NCI-H69 (cell line): ENCODE measurements at regions not wholly inside any gene's neighbourhood (a gene's known extent, or its start where the extent isn't known, plus 50 kb on each side); places are given as distances from the start of the nearest gene placed in this dataset.
"Not testable (repeated sequence)": the region's sequence is repeated elsewhere in the genome, so short reads cannot be mapped to it uniquely, and the experiment has no call there.

Experiments used
- DNase-seq: peaks from one replicate; lab custom pipeline; 2025; lab: John Stamatoyannopoulos, UW

DNA sequence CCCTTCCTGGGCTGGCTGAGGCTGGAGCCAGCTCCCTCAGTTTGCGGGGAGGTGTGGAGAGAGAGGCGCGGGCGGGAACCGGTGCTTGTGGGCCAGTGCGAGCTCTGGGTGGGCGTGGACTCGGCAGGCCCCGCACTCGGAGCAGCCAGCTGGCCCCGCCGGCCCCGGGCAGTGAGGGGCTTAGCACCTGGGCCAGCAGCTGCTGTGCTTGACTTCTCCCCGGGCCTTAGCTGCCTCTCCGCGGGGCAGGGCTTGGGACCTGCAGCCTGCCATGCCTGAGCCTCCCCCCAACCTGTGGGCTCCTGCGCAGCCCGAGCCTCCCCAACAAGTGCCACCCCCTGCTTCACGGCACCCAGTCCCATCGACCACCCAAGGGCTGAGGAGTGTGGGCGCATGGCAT lies 81.6 kb upstream of the CCNG1 start:
- DNase-seq = not testable (repeated sequence)

DNA sequence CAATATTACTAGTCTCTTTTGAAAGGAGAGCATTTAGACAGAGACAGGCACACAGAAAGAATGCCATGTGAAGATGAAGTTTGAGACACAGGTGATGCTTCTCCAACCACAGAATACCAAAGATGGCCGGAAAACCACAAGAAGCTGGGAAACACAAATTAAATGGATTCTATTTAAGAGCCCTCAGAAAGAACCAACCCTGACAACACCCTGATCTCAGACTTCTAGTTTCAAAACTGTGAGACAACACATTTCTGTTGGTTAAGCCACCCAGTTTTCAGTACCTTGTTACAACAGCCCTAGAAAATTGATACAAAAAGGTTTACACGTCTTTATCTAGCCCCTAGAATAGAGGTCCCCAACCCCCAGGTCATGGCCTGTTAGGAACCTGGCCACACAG lies 79.8 kb upstream of the CCNG1 start:
- DNase-seq = no peak

DNA sequence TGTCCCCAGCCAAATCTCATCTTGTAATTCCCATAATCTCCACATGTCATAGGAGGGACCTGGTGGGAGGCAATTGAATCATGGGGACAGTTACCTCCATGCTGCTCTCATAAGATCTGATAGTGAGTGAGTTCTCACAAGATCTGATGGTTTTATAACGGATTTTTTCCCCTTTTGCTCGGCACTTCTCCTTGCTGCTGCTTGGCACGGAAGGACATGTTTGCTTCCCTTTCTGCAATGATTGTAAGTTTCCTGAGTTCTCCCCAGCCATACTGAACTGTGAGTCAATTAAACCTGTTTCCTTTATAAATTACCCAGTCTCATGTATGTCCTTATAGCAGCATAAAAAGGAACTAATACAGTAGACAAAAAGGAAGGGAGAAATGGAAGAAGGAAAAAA lies 76.7 kb upstream of the CCNG1 start:
- DNase-seq = no peak

DNA sequence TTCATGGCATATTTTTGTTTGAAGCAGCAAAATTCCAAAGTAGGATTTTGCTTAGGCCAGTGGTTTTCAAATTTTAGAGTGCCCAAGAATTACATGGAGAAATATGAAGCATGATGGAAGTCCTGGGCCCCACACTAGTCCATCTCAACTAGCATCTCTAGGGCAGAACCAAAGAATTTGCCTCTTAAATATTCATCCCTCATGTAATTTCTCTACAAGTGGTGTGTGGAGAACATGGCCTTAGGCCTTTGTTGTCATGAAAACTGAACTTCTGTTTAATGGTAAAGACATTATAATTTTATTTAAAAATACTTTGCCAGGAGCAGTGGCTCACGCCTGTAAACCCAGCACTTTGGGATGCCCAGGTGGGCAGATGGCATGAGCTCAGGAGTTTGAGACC lies 75.9 kb upstream of the CCNG1 start:
- DNase-seq = no peak

DNA sequence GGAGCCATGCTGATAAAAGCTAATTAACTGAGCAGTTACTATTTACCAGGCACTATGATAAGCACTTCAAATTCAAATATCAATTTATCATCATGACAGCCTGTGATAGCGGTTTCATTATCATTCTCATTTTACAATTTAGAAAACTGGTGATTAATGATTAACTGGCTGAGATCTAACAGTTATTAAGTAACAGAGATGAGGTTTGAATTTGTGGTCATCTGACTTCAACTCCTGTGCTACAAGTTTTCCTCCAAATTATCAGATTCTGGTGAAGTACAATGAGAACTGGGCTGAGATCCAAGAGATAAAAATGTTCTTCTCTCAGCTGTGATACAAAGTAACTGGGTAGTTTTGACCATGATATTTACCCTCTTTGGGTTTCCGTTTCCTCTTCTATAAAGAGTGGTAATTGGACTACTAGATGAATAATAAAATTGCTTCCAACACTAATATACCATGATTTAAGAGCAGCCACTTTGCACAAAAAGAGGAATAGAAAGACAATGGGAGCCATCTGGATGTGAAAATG lies 74.5 kb upstream of the CCNG1 start:
- DNase-seq = peak; percentile 27

DNA sequence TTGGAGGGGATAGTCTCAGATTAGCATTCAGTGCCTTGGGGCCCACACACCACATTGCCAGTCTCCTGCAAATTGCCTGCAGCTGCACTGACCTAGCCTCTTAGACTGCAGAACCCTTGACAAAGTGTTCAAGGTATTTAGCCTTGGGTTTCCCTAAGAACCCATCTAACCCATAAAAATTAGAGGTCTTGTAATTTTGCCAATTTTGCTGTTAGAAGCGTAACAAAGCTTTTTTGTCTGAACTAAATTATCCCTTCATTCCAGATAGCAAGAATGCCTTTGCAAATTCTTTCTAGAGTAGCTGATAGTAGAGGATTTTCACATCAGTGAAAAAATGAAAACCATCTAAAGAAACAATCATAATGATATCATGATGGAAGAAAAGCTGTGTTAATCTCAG lies 74.0 kb upstream of the CCNG1 start:
- no peak for DNase-seq

DNA sequence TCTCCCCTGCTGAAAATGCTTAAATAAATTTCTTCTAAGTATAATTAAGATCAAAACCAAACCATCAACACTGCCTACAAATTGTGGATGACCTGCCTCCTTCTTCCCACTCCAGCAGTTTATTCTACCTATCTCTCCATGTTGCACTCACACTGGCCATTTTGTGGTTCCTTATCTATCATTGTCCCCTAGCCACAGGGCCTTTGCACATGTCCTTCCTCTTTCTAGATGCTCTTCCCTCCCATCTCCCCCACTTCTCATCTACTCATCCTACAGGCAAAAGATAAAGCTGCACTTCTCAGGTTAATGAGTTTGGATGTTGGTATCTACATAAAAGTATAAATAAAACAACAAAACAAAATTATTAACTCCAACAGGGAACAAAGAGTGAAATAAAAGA lies 70.6 kb upstream of the CCNG1 start:
- DNase-seq = no peak

DNA sequence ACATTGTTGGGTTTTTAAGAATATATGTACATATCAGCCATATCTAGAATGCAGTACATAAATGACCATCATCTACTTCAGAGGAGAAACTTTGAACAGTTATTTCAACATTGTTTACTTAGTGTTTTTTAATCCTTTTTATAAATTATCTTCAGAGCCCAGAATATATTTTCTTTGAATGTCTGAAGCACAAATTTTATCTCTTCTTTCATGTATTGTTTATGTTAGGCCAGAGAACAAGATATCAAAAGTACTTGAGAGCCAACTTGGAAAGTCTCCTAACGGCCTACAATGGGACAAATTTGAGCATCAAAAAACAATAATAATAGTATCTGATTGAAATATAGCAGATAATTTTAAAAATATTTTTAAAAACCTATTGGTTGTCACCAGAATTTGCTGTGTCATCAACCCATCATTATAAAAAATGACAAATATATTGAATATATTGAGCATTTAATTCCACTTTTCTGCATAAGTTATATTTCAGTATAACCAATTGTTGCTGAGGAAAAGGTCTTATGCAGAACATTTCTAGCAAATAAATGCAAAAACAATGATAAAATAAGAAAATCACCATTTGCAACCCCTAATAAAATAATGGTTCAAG lies 67.5 kb upstream of the CCNG1 start:
- DNase-seq = no peak

DNA sequence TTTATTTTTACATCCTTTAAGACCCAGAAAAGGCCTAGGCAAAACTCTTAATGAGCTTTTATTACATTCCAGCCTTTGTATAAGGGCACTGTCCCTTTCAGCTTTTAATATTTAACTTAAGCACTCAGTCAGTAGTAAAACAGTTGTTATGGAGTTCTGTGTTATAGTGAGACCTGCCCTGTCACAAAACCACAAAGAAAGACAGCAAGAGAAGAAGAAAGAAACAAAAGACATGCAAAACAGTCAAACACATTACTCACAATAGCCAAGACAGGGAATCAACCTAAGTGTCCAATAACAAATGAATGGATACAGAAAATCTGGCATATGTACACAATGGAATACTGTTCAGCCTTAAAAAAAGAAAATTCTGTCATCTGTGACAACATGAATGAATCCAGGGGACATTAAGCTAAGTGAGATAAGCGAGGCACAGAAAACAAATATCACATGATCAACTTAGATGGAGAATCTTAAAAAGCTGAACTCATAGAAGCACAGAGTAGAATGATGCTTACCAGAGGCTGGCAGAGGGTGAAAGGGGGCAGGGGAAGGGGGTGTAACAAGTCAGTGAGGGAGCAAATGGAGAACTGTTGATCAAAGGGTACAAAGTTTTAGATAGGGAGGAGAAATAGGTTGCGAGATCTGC lies 63.8 kb upstream of the CCNG1 start:
- DNase-seq = no peak

DNA sequence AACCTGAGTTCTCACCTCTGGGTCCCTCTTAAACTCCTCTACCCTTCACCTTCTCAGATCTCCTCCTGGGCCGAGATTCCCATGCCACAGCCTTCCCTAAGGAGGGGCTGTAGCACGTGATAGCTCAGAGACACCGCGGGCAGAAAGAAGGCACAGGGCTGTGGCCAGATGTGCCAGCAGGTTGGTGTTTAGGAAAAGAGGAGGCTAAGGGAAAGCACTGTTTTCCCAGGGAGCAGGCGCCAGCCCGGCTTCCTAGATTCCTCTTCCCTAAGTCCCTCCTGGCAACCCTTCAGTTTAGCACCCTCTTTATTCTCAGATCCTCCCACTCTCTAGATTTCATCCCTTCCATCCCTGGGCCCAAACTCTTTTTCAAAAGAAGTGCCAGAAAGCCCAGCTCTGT lies 59.4 kb upstream of the CCNG1 start:
- DNase-seq = no peak

DNA sequence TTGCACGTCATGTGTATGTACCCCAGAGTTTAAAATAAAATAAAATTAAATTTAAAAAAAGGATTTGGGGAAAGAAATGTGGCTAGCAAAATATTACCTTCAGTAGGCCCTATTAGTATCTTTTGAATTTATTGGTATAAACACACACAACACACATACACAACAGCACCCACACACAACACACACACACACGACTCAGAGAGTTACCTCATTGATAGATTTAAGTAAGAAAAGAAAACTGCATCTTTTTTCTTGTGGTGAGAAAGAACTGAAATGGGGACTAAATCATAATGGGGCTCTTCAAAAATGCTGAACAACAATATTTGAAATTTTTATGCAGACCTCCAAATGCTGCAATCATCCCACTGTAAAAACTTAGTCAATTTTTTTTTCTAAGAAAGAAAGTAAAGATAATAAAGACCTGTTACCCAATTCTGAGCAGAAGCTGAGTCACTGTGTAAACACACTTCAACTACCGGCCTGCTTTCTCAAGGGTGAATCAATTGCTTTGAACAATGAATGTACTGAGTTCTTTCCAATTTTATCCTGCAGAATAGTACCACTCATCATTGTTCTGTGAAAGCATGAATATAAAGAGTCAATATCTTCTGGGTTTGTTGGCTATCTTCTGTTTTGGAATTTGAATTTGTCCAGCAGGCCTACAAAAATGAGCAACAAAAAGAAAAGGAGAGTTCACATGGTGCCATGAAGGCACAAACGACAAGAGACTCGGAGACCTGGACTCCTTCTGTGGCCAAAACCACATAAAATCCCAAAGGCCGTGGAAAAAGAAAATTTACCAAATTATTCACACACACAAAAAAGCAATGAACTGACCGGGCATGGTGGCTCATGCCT lies 57.9 kb upstream of the CCNG1 start:
- DNase-seq = peak; percentile 29

DNA sequence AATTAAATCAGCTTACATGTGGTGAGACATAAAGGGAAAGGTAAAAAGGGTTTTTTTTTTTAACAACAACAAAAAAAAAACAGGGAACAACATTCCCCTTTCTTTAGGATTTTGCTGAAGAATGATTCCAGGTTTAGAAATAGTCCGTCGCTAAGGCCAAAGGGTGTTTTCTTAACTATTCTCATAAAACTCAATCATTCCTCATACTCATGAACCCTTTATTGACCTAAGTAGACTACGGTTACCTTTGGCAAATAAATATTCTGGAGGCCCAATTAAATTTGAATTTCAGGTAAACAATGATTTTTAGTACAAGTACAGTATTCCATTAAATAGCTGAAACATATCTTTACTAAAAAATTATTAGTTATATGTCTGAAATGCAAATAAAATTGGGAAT lies 55.6 kb upstream of the CCNG1 start:
- DNase-seq = no peak

DNA sequence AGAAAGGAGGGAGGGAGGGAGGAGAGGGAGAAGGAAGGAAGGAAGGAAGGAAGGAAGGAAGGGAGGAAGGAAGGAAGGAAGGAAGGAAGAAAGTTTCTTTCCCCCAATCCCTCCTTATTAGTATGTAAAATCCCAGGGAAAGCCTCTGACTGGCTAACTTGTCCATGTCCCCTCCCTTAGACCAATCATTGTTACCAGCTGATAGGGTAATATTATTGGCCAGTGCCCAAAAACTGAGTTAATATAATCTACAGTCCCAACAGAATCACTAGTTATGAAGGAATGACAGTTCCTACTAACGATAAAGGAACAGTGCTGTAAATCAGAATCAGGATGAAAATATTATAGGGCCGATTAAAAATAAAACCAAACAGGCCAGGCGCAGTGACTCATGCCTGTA lies 53.6 kb upstream of the CCNG1 start:
- DNase-seq = no peak

DNA sequence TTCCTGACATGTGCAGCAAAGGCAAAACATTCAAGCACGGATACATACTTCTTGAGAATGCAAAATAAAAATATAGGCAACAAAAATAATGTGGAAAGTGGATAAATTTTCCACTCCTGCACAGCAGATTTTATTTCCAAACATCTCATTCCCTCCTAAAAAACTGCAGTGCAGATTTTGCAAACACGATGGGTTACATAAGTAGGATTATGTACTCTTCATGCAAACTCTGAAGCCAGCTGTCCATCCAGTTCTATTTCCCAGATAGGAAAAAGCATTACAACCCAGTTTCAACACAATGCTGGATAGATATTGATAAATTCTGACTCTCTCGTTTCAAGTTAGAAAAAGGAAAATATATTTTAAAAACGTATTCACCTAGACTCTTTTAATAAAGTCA lies 52.7 kb upstream of the CCNG1 start:
- no peak for DNase-seq

DNA sequence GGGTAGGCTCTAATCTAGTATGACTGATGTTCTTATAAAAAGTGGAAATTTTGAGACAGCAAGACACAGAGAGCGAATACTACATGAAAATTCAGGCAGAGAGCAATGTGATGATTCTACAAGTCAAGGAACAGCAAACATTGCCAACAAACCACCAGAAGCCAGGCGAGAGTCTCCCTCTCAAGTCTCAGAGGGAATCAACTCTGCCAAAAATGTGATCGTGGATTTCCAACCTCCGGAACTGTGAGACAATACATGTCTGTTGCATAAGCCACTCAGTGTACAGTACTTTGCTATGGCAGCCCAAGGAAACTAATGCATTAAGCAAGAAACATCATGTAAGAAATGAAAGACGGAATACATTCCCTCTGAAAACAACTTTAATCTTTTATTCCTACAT lies 52.1 kb upstream of the CCNG1 start:
- DNase-seq = no peak

DNA sequence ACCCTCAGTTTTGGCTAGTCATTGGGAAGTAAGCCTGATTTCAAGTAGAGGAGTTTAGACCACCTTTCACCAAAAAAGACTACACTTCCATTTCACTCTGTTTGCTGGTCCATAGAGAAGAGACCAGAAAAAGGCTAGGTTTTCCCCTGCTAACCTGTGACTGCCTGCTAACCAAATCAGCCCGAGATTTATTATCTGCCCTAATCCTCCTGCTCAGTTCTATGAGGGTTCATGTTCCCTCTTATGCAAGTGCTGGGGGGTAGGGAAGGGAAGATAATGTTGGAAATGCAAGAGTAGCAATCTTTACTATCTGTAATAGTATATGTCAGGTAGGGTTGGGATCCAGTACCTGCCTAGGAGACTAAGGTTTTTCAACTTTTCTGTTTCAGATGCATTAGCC lies 51.6 kb upstream of the CCNG1 start:
- DNase-seq = no peak

DNA sequence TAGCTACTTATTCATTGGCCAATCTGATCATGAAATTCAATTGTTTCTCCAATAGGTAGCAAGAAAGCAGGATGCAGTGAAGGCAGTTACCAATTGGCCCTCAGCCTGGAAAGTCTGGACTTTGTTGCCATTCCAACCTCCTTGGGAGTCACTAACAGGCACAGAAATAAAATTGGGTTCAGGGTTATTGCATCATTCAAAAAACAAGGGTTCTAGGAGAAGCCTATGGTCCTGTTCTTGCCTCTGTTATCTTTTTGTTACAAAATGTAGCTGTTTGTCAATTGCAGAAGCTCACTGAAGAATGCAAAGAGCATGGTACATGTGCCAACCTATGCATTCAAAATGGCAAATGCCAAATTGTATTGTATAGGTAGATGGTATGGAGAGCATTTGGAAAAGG lies 51.0 kb upstream of the CCNG1 start:
- DNase-seq = no peak

DNA sequence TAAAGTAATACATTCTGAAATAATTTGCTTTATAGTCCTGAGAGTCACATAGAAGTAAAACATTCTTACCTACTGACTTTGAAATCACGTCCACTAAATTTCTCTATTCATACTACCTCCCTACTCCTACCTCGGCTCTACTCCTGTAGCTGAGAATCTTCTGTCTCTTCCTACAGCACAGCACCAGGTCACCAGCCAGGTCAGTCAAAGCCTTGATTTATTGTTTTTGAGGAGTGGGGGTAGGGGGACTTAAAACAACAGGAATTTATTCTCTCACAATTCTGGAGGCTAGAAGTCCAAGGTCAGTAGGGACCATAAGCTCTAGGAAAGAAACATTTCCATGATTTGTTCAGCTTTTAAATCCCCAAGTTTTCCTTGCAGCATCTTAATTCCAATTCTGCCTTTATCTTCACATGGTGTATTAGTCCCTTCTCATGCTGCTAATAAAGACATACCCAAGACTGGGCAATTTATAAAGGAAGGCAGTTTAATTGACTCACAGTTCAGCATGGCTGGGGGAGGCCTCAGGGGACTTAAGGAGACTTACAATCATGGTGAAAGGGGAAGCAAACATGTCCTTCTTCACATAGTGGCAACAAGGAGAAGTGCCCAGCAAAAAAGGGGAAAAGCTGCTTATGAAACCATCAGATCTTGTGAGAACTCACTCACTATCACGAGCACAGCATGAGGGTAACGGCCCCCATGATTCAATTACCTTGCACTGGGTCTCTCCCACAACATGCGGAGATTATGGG lies 49.6 kb upstream of the CCNG1 start:
- no peak for DNase-seq
